ENCODE measurements at regions not wholly inside any gene's neighbourhood (a gene's known extent, or its start where the extent isn't known, plus 50 kb on each side); places are given as distances from the start of the nearest gene placed in this dataset.
A peak's percentile ranks its signal among the peaks of the same experiment; 100 is the strongest.
"Not testable (repeated sequence)": the region's sequence is repeated elsewhere in the genome, so short reads cannot be mapped to it uniquely, and the experiment has no call there.

- DNase-seq (ENCODE audit: low spot score) = no peak
Observed at GRCh38 chr9:81361296-81361695, 328.1 kb downstream of the TLE1 start.

GRCh38 chr9:81351166-81351565 is 338.2 kb downstream of the TLE1 start:
- DNase-seq (ENCODE audit: low spot score) = no peak

GRCh38 chr9:81344366-81344765 is 345.0 kb downstream of the TLE1 start:
- DNase-seq (ENCODE audit: low spot score) = no peak

GRCh38 chr9:81335879-81336421 is 353.4 kb downstream of the TLE1 start:
- no peak for DNase-seq (ENCODE audit: low spot score)

- no peak for DNase-seq (ENCODE audit: low spot score)
Observed at GRCh38 chr9:81321551-81321950, 367.8 kb downstream of the TLE1 start.

- DNase-seq (ENCODE audit: low spot score) = no peak
Observed at GRCh38 chr9:81320909-81321482, 368.4 kb downstream of the TLE1 start.

- DNase-seq (ENCODE audit: low spot score) = peak; percentile 34
Observed at GRCh38 chr9:81318571-81318970, 370.8 kb downstream of the TLE1 start.

GRCh38 chr9:81317939-81318338 is 371.4 kb downstream of the TLE1 start:
- no peak for DNase-seq (ENCODE audit: low spot score)

- no peak for DNase-seq (ENCODE audit: low spot score)
Observed at GRCh38 chr9:81317223-81317622, 372.1 kb downstream of the TLE1 start.

- DNase-seq (ENCODE audit: low spot score) = no peak
Observed at GRCh38 chr9:81314490-81314889, 374.9 kb downstream of the TLE1 start.

- DNase-seq (ENCODE audit: low spot score) = no peak
Observed at GRCh38 chr9:81313877-81314276, 375.5 kb downstream of the TLE1 start.

- DNase-seq (ENCODE audit: low spot score) = peak; percentile 13
Observed at GRCh38 chr9:81312346-81312745, 377.0 kb downstream of the TLE1 start.

GRCh38 chr9:81308404-81308803 is 380.9 kb downstream of the TLE1 start:
- no peak for DNase-seq (ENCODE audit: low spot score)

- not testable (repeated sequence) for DNase-seq (ENCODE audit: low spot score)
Observed at GRCh38 chr9:81307791-81308190, 381.6 kb downstream of the TLE1 start.

- no peak for DNase-seq (ENCODE audit: low spot score)
Observed at GRCh38 chr9:81305561-81306182, 383.7 kb downstream of the TLE1 start.

- DNase-seq (ENCODE audit: low spot score) = no peak
Observed at GRCh38 chr9:81303658-81304057, 385.7 kb downstream of the TLE1 start.

- no peak for DNase-seq (ENCODE audit: low spot score)
Observed at GRCh38 chr9:81293651-81294050, 395.7 kb downstream of the TLE1 start.

- DNase-seq (ENCODE audit: low spot score) = no peak
Observed at GRCh38 chr9:81292056-81292805, 397.1 kb downstream of the TLE1 start.

- DNase-seq (ENCODE audit: low spot score) = no peak
Observed at GRCh38 chr9:81289622-81290021, 399.7 kb downstream of the TLE1 start.

- no peak for DNase-seq (ENCODE audit: low spot score)
Observed at GRCh38 chr9:81268048-81268447, 421.3 kb downstream of the TLE1 start.

GRCh38 chr9:81266674-81267073 is 422.7 kb downstream of the TLE1 start:
- no peak for DNase-seq (ENCODE audit: low spot score)

- no peak for DNase-seq (ENCODE audit: low spot score)
Observed at GRCh38 chr9:81266086-81266485, 423.3 kb downstream of the TLE1 start.

GRCh38 chr9:81264516-81264915 is 424.8 kb downstream of the TLE1 start:
- no peak for DNase-seq (ENCODE audit: low spot score)

Data from GM03348 (cell line).